ENCODE measurements at regions not wholly inside any gene's neighbourhood (a gene's known extent, or its start where the extent isn't known, plus 50 kb on each side); places are given as distances from the start of the nearest gene placed in this dataset.

- TF ChIP-seq, protein P1, sequence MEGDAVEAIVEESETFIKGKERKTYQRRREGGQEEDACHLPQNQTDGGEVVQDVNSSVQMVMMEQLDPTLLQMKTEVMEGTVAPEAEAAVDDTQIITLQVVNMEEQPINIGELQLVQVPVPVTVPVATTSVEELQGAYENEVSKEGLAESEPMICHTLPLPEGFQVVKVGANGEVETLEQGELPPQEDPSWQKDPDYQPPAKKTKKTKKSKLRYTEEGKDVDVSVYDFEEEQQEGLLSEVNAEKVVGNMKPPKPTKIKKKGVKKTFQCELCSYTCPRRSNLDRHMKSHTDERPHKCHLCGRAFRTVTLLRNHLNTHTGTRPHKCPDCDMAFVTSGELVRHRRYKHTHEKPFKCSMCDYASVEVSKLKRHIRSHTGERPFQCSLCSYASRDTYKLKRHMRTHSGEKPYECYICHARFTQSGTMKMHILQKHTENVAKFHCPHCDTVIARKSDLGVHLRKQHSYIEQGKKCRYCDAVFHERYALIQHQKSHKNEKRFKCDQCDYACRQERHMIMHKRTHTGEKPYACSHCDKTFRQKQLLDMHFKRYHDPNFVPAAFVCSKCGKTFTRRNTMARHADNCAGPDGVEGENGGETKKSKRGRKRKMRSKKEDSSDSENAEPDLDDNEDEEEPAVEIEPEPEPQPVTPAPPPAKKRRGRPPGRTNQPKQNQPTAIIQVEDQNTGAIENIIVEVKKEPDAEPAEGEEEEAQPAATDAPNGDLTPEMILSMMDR (IDR thresholded peaks at IDR 0.05) = no peak
- no peak for TF ChIP-seq POLR2A (IDR thresholded peaks at IDR 0.05)
Measured at GRCh38 chr7:159272739-159273138, 128.1 kb upstream of the VIPR2 start.

Measured in thyroid gland (tissue), 4 donors.